ENCODE measurements at regions not wholly inside any gene's neighbourhood (a gene's known extent, or its start where the extent isn't known, plus 50 kb on each side); places are given as distances from the start of the nearest gene placed in this dataset.

GRCh38 chr7:52758356-52758755 lies 277.1 kb upstream of the POM121L12 start:
- TF ChIP-seq GATA2 (IDR thresholded peaks at IDR 0.05; ENCODE audit: low read depth, low read length), result no peak
- no peak for TF ChIP-seq GATA3 (IDR thresholded peaks at IDR 0.05; ENCODE audit: low read depth, low read length)
